Activated CD4-positive, alpha-beta memory T cell treated with anti-CD3 and anti-CD28 coated beads, Interleukin-2, amount 10 ng/mL, durations not matched to agents 7 days and 5 days (primary cell): ENCODE measurements at regions not wholly inside any gene's neighbourhood (a gene's known extent, or its start where the extent isn't known, plus 50 kb on each side); places are given as distances from the start of the nearest gene placed in this dataset.

Experiments used
- CTCF ChIA-PET: fragments of 350-600 bp; sonication (Branson Sonifier 250); formaldehyde crosslinking; loops from one replicate; lab custom pipeline; 2021; ENCODE audit warnings: antibody characterized with exemption, inconsistent platforms; lab: Charles Lee
- POLR2A ChIA-PET: fragments of 350-600 bp; sonication (Branson Sonifier 250); formaldehyde crosslinking; loops from one replicate; lab custom pipeline; 2021; ENCODE audit warnings: antibody characterized with exemption; lab: Charles Lee
- DNase-seq: peaks from one replicate; pipeline ENCODE4 v3.0.0-alpha.2; 2020
- H3K27ac Mint-ChIP-seq: one replicate; pipeline ENCODE4 v1.8.0; 2021; ENCODE audit warnings: mild to moderate bottlenecking, mixed read lengths
- H3K27me3 Mint-ChIP-seq: one replicate; pipeline ENCODE4 v1.8.0; 2021; ENCODE audit warnings: mixed read lengths
- H3K36me3 Mint-ChIP-seq: one replicate; pipeline ENCODE4 v1.8.0; 2021; ENCODE audit warnings: low read depth, mixed read lengths
- H3K4me1 Mint-ChIP-seq: one replicate; pipeline ENCODE4 v1.8.0; 2021; ENCODE audit warnings: mixed read lengths
- H3K4me3 Mint-ChIP-seq: one replicate; pipeline ENCODE4 v1.8.0; 2021; ENCODE audit warnings: mild to moderate bottlenecking, mixed read lengths
- H3K9me3 Mint-ChIP-seq: one replicate; pipeline ENCODE4 v1.8.0; 2021; ENCODE audit warnings: mixed read lengths

DNA sequence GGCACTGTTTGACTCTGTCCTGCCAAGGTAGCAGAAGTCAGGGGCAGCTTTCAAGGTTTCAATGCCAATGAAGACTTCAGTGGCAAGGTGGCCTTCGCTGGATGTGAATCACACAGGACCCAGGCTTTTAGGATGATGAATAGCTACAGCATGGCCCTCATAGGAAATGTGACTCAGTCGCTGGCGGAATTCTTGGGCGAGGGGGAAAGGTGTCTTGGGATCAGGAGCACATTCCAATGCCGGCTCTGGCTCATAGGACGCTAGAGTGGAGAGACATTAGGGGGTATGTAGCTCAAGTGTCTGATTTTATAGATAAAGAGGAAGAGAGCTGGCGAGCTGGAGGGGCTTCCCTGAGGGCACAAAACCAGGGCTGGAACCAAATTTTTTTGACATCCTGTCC, 68.6 kb downstream of the SMIM21 start:
- POLR2A ChIA-PET, result no interaction called here
- H3K27ac Mint-ChIP-seq, result no peak overlapping the region
- DNase-seq, result no peak
- CTCF ChIA-PET, result no interaction called here
- no peaks in the 10 kb centered on the region for H3K36me3 Mint-ChIP-seq
- no peaks in the 10 kb centered on the region for H3K4me1 Mint-ChIP-seq
- H3K27me3 Mint-ChIP-seq, result peaks cover 1% of the 10 kb centered on the region
- H3K9me3 Mint-ChIP-seq, result peaks cover 7% of the 10 kb centered on the region
- no peak overlapping the region for H3K4me3 Mint-ChIP-seq

DNA sequence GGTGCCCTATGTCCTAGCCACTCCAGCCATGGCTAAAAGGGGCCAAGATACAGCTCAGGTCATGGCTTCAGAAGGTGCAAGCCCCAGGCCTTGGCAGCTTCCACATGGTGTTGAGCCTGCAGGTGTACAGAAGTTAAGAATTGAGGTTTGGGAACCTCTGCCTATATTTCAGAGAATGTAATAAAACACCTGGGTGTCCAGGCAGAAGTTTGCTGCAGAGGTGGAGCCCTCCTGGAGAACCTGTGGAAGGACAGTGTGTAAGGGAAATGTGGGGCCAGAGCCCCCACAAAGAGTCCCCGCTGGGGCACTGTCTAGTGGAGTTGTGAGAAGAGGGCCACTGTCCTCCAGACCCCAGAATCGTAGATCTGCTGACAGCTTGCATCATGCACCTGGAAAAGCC, 74.1 kb downstream of the SMIM21 start:
- H3K9me3 Mint-ChIP-seq, result peaks cover 20% of the 10 kb centered on the region
- CTCF ChIA-PET, result no interaction called here

GRCh38 chr18:75351409-75351808, 76.1 kb downstream of the SMIM21 start:
- DNase-seq, result no peak
- Mint-ChIP-seq H3K27ac (no peak overlapping the region), H3K4me3 (no peak overlapping the region), H3K36me3 (peaks cover 4% of the 10 kb centered on the region), H3K4me1 (no peaks in the 10 kb centered on the region), H3K9me3 (peaks cover 15% of the 10 kb centered on the region), H3K27me3 (peaks cover 1% of the 10 kb centered on the region)
- CTCF ChIA-PET, result no interaction called here
- POLR2A ChIA-PET, result no interaction called here

More for the DNA sequence above, 74.1 kb downstream of the SMIM21 start:
- Mint-ChIP-seq H3K4me3 (no peak overlapping the region), H3K27me3 (peaks cover 1% of the 10 kb centered on the region), H3K27ac (no peak overlapping the region), H3K4me1 (no peaks in the 10 kb centered on the region), H3K36me3 (peaks cover 4% of the 10 kb centered on the region)
- DNase-seq, result no peak
- POLR2A ChIA-PET, result no interaction called here

- H3K4me3 Mint-ChIP-seq, result no peak overlapping the region
- H3K36me3 Mint-ChIP-seq, result peaks cover 4% of the 10 kb centered on the region
- H3K27me3 Mint-ChIP-seq, result peaks cover 1% of the 10 kb centered on the region
- no peak overlapping the region for H3K27ac Mint-ChIP-seq
- H3K4me1 Mint-ChIP-seq, result no peaks in the 10 kb centered on the region
- POLR2A ChIA-PET, result no interaction called here
- H3K9me3 Mint-ChIP-seq, result peaks cover 15% of the 10 kb centered on the region
- no peak for DNase-seq
- CTCF ChIA-PET, result no interaction called here
Measured at GRCh38 chr18:75350857-75351256, 76.6 kb downstream of the SMIM21 start.

DNA sequence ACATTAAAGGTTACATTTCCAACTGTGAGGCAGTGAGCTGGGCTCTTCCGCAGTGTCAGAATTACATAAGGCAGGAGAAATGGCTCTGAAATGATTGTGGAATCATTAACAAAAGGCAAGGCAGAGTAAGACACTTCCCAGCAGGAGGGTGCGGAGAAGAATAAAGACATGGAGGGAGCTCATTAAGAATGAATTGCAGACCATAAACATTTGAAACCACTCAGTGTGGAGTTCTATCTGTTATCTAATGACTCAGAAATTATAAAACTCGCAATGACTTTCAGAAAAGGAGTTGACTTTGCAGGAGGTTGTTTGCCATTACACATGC, 77.0 kb downstream of the SMIM21 start:
- H3K36me3 Mint-ChIP-seq, result peaks cover 4% of the 10 kb centered on the region
- H3K4me3 Mint-ChIP-seq, result no peak overlapping the region
- H3K27me3 Mint-ChIP-seq, result peaks cover 1% of the 10 kb centered on the region
- no peaks in the 10 kb centered on the region for H3K4me1 Mint-ChIP-seq
- no peak for DNase-seq
- peaks cover 15% of the 10 kb centered on the region for H3K9me3 Mint-ChIP-seq
- CTCF ChIA-PET, result no interaction called here
- POLR2A ChIA-PET, result no interaction called here
- no peak overlapping the region for H3K27ac Mint-ChIP-seq

GRCh38 chr18:75349668-75350511, 77.6 kb downstream of the SMIM21 start:
- peaks cover 15% of the 10 kb centered on the region for H3K9me3 Mint-ChIP-seq
- no peak for DNase-seq
- no peak overlapping the region for H3K27ac Mint-ChIP-seq
- H3K36me3 Mint-ChIP-seq, result peaks cover 4% of the 10 kb centered on the region
- ChIA-PET POLR2A (no interaction called here), CTCF (no interaction called here)
- H3K4me1 Mint-ChIP-seq, result no peaks in the 10 kb centered on the region
- H3K4me3 Mint-ChIP-seq, result no peak overlapping the region
- H3K27me3 Mint-ChIP-seq, result no peaks in the 10 kb centered on the region

DNA sequence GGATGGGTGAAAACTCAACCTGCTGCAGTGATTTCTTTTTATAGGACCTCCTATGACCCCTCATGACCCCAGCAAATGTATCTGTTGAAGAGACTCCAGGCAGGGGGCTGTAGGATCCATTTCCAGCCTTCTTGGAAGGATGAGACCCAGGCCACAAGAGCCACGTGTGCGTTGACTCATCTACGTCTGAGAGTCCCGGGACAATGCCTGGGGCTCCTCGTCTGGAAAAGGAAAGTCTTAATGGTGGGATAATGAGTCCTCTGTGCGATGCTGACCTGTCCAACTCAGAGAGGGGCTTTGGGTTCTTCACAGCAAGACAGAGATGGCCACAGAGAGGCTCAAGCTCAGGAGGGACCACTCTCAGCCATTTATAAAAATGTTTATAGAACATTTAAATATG, 80.8 kb downstream of the SMIM21 start:
- Mint-ChIP-seq H3K9me3 (peaks cover 3% of the 10 kb centered on the region), H3K4me1 (no peaks in the 10 kb centered on the region), H3K4me3 (no peak overlapping the region), H3K27me3 (no peaks in the 10 kb centered on the region), H3K27ac (no peak overlapping the region), H3K36me3 (no peaks in the 10 kb centered on the region)
- POLR2A ChIA-PET, result no interaction called here
- CTCF ChIA-PET, result interaction anchor here (0.7 kb wide), 1 partner anchor 451 kb away, joined by 3 read pairs; no protein-coding TSS in a partner anchor
- no peak for DNase-seq

- Mint-ChIP-seq H3K36me3 (no peaks in the 10 kb centered on the region), H3K27me3 (peaks cover 1% of the 10 kb centered on the region), H3K27ac (no peak overlapping the region), H3K4me3 (no peak overlapping the region), H3K9me3 (no peaks in the 10 kb centered on the region), H3K4me1 (no peaks in the 10 kb centered on the region)
- no peak for DNase-seq
- ChIA-PET CTCF (no interaction called here), POLR2A (no interaction called here)
Measured at GRCh38 chr18:75344615-75345014, 82.9 kb downstream of the SMIM21 start.

DNA sequence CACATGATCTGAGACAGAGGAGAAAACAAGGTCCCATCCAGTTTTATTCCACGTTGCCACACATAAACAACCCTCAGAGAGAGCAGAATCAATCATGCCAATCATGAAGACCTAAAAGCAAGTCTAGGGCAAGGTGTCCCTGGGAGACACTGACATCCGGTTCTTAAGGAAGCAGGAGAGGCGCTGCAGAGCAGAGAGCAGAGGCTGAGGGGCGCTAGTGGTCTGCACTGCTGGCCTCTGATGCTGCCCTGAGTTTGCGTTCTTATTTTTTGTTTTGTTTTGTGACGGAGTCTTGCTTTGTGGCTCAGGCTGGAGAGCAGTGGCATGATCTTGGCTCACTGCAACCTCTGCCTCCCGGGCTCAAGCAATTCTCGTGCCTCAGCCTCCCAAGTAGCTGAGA, 83.3 kb downstream of the SMIM21 start:
- ChIA-PET CTCF (no interaction called here), POLR2A (no interaction called here)
- Mint-ChIP-seq H3K27me3 (peaks cover 1% of the 10 kb centered on the region), H3K27ac (no peak overlapping the region), H3K36me3 (no peaks in the 10 kb centered on the region), H3K4me1 (no peaks in the 10 kb centered on the region), H3K9me3 (no peaks in the 10 kb centered on the region), H3K4me3 (no peak overlapping the region)
- DNase-seq, result no peak

GRCh38 chr18:75343389-75343788, 84.1 kb downstream of the SMIM21 start:
- Mint-ChIP-seq H3K36me3 (no peaks in the 10 kb centered on the region), H3K4me1 (no peaks in the 10 kb centered on the region), H3K27me3 (peaks cover 1% of the 10 kb centered on the region), H3K27ac (no peak overlapping the region), H3K9me3 (no peaks in the 10 kb centered on the region), H3K4me3 (no peak overlapping the region)
- POLR2A ChIA-PET, result no interaction called here
- CTCF ChIA-PET, result no interaction called here
- no peak for DNase-seq

DNA sequence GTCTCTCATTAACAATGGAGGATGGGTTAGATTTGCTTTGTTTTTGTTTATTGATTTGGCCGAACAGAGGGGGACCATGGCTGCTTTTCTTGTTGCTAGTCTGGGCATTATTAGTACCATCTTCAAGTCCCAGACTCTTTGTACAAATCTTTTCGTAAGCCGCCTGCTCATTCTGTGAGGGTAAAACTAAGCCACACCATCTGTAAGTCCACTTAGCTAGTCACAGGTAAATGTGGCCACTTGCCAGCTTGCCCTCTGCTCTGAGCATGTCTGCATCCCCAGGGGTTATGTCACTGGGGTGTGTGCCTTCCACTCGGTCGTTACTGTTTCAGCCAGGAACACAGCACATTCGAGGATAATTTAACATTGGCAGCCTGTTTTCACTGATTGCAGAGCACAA, 85.6 kb downstream of the SMIM21 start:
- H3K4me1 Mint-ChIP-seq, result no peaks in the 10 kb centered on the region
- no peak overlapping the region for H3K27ac Mint-ChIP-seq
- ChIA-PET CTCF (no interaction called here), POLR2A (no interaction called here)
- H3K36me3 Mint-ChIP-seq, result no peaks in the 10 kb centered on the region
- H3K9me3 Mint-ChIP-seq, result no peaks in the 10 kb centered on the region
- no peak overlapping the region for H3K4me3 Mint-ChIP-seq
- no peak for DNase-seq
- H3K27me3 Mint-ChIP-seq, result peaks cover 1% of the 10 kb centered on the region

DNA sequence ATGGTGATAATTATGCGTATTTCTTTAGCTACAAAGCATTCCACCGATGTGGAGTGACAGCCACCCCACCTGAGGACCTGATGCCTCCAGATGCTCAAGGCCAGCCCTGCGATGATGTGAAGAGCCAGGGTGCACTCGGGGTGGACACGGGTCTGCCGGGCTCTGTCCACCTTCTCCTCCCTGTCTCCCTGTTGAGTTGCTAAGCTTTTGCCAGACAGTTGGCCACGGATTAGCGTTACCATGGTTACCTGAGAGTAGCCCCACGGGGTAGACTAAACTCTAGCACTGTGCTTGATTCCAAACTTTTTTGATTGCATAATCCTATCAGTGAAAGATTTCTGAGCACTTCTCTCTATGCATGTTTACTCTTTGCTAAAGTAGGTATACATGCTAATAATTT, 86.2 kb downstream of the SMIM21 start:
- POLR2A ChIA-PET, result no interaction called here

DNA sequence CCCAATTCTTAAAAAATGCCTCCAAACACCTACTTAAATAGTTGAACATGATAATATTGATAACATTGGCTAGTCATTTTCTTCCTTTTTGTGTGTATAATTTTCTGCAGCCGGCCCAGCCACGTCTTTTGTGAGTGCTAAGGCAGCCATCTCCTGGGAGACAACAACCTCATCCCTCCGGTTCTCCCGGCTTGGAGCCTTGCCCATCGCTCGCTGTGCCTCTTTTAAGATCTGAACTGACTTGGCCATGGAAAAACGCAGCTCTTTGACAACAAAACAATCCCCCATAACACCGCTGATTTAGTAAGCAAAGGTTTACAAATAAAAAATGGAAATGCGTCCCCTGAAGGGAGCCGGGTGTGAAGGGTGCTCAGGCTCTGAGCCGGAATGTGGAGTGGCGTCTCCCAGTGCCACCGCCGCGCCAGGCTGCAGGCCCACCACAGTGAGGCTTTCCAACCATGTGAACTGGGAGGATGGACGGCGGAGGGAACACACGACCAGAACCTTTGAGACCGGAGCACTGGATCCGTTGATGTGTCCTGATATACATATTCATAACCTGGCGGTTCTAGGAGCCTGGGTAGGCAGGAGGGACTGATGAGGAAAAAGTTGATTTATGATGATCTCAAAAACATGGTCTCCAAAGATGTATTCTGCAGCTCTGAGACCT, 87.4 kb downstream of the SMIM21 start:
- Mint-ChIP-seq H3K4me1 (no peaks in the 10 kb centered on the region), H3K36me3 (no peaks in the 10 kb centered on the region), H3K27ac (no peak overlapping the region), H3K27me3 (peaks cover 1% of the 10 kb centered on the region), H3K4me3 (no peak overlapping the region), H3K9me3 (no peaks in the 10 kb centered on the region)
- POLR2A ChIA-PET, result no interaction called here
- no peak for DNase-seq
- CTCF ChIA-PET, result no interaction called here

More for the DNA sequence above, 86.2 kb downstream of the SMIM21 start:
- DNase-seq, result no peak
- H3K9me3 Mint-ChIP-seq, result no peaks in the 10 kb centered on the region
- H3K36me3 Mint-ChIP-seq, result no peaks in the 10 kb centered on the region
- no peaks in the 10 kb centered on the region for H3K4me1 Mint-ChIP-seq
- CTCF ChIA-PET, result no interaction called here
- H3K4me3 Mint-ChIP-seq, result no peak overlapping the region
- H3K27ac Mint-ChIP-seq, result no peak overlapping the region
- H3K27me3 Mint-ChIP-seq, result peaks cover 1% of the 10 kb centered on the region
